HL-60 (cell line): ENCODE measurements at regions not wholly inside any gene's neighbourhood (a gene's known extent, or its start where the extent isn't known, plus 50 kb on each side); places are given as distances from the start of the nearest gene placed in this dataset.

Experiments used
- DNase-seq, 2 experiments: peaks; one replicate each; pipeline ENCODE4 v3.0.0-alpha.2; 2010 to 2020; ENCODE audit warnings: low read depth in 1 of 2, low spot score in 1 of 2
- H3K27ac ChIP-seq: fragments of 250-450 bp; sonication (Bioruptor Pico); replicated peaks from 2 replicates; pipeline ENCODE4 v1.5.1; 2020; ENCODE audit warnings: mild to moderate bottlenecking, moderate library complexity
- H3K27me3 ChIP-seq: fragments of 250-450 bp; sonication (Bioruptor Pico); 2 replicates; pipeline ENCODE4 v1.5.1; 2021; ENCODE audit warnings: mild to moderate bottlenecking, moderate library complexity; ENCODE audit not compliant: insufficient read depth, poor library complexity, severe bottlenecking
- H3K4me3 ChIP-seq: replicated peaks from 2 replicates; pipeline ENCODE4 v1.5.1; 2011; ENCODE audit warnings: mild to moderate bottlenecking, control low read depth, low read length; ENCODE audit not compliant: insufficient read depth
- GABPA ChIP-seq: IDR thresholded peaks from 2 replicates; pipeline ENCODE4 v1.6.1; 2012; ENCODE audit warnings: low read depth
- POLR2AphosphoS5 ChIP-seq: IDR thresholded peaks from 2 replicates; pipeline ENCODE4 v1.6.1; 2012; ENCODE audit warnings: low read depth
- SPI1 ChIP-seq: IDR thresholded peaks from 2 replicates; pipeline ENCODE4 v1.6.1; 2012; ENCODE audit warnings: low read depth, mild to moderate bottlenecking, borderline replicate concordance
- TF ChIP-seq, protein P1 (sequence below): IDR thresholded peaks from 2 replicates; pipeline ENCODE4 v1.6.1; 2012; ENCODE audit warnings: low read depth; ENCODE audit not compliant: insufficient replicate concordance
- TF ChIP-seq, protein P2 (sequence below): IDR thresholded peaks from one replicate; pipeline ENCODE4 v1.5.1; 2011; ENCODE audit warnings: low read length, control low read depth, inconsistent platforms; ENCODE audit not compliant: insufficient read depth

GRCh38 chr2:5482929-5483331 lies 209.3 kb upstream of the SOX11 start:
- peak in 1 of 2 experiments; percentile 45 for DNase-seq

DNA sequence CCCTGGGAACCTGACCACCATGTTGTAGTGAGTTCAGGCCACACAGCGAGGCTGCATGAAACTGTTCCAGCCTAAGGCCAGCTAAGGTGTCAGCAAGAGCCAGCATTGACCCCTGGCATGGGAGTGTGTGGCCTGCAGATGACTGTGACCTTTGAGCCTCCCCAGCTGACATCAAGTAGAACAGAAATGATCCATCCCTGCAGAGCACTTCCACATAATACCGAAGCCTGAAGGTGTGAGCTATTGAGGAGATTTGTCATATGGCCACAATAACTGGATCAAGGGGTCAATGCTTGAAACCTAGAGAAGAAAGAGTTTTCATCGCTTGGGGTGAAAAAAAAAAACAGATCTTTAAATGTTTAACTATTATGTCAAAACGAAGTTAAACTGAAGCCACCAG lies 207.3 kb upstream of the SOX11 start:
- Histone ChIP-seq H3K4me3 (no peak overlapping the region), H3K27ac (no peak overlapping the region), H3K27me3 (no peaks in the 10 kb centered on the region)
- DNase-seq = no peak
- TF ChIP-seq, protein P1, sequence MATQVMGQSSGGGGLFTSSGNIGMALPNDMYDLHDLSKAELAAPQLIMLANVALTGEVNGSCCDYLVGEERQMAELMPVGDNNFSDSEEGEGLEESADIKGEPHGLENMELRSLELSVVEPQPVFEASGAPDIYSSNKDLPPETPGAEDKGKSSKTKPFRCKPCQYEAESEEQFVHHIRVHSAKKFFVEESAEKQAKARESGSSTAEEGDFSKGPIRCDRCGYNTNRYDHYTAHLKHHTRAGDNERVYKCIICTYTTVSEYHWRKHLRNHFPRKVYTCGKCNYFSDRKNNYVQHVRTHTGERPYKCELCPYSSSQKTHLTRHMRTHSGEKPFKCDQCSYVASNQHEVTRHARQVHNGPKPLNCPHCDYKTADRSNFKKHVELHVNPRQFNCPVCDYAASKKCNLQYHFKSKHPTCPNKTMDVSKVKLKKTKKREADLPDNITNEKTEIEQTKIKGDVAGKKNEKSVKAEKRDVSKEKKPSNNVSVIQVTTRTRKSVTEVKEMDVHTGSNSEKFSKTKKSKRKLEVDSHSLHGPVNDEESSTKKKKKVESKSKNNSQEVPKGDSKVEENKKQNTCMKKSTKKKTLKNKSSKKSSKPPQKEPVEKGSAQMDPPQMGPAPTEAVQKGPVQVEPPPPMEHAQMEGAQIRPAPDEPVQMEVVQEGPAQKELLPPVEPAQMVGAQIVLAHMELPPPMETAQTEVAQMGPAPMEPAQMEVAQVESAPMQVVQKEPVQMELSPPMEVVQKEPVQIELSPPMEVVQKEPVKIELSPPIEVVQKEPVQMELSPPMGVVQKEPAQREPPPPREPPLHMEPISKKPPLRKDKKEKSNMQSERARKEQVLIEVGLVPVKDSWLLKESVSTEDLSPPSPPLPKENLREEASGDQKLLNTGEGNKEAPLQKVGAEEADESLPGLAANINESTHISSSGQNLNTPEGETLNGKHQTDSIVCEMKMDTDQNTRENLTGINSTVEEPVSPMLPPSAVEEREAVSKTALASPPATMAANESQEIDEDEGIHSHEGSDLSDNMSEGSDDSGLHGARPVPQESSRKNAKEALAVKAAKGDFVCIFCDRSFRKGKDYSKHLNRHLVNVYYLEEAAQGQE = no peak
- no peak for TF ChIP-seq SPI1
- TF ChIP-seq GABPA = no peak
- TF ChIP-seq, protein P2, sequence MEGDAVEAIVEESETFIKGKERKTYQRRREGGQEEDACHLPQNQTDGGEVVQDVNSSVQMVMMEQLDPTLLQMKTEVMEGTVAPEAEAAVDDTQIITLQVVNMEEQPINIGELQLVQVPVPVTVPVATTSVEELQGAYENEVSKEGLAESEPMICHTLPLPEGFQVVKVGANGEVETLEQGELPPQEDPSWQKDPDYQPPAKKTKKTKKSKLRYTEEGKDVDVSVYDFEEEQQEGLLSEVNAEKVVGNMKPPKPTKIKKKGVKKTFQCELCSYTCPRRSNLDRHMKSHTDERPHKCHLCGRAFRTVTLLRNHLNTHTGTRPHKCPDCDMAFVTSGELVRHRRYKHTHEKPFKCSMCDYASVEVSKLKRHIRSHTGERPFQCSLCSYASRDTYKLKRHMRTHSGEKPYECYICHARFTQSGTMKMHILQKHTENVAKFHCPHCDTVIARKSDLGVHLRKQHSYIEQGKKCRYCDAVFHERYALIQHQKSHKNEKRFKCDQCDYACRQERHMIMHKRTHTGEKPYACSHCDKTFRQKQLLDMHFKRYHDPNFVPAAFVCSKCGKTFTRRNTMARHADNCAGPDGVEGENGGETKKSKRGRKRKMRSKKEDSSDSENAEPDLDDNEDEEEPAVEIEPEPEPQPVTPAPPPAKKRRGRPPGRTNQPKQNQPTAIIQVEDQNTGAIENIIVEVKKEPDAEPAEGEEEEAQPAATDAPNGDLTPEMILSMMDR = no peak
- TF ChIP-seq POLR2AphosphoS5 = no peak

More at GRCh38 chr2:5482929-5483331, 209.3 kb upstream of the SOX11 start:
- Histone ChIP-seq H3K27me3 (no peaks in the 10 kb centered on the region), H3K27ac (no peak overlapping the region), H3K4me3 (no peak overlapping the region)
- TF ChIP-seq, protein P2 = no peak
- no peak for TF ChIP-seq SPI1
- TF ChIP-seq, protein P1 = no peak
- no peak for TF ChIP-seq GABPA
- no peak for TF ChIP-seq POLR2AphosphoS5

GRCh38 chr2:5491523-5491922 lies 200.7 kb upstream of the SOX11 start:
- TF ChIP-seq POLR2AphosphoS5 (no peak), GABPA (no peak), SPI1 (no peak)
- TF ChIP-seq, protein P1 = no peak
- TF ChIP-seq, protein P2 = no peak
- Histone ChIP-seq H3K27me3 (no peaks in the 10 kb centered on the region), H3K27ac (no peak overlapping the region), H3K4me3 (no peak overlapping the region)
- DNase-seq = no peak
